AG09309 (cell line): ENCODE measurements at regions not wholly inside any gene's neighbourhood (a gene's known extent, or its start where the extent isn't known, plus 50 kb on each side); places are given as distances from the start of the nearest gene placed in this dataset.
A peak's percentile ranks its signal among the peaks of the same experiment; 100 is the strongest.

Experiments used
- DNase-seq: peaks from one replicate; pipeline ENCODE4 v3.0.0-alpha.2; 2010; ENCODE audit warnings: low read depth
- H3K4me3 ChIP-seq: 2 replicates; pipeline ENCODE4 v1.5.1; 2011; ENCODE audit warnings: mild to moderate bottlenecking, low read depth, low read length, moderate library complexity; ENCODE audit not compliant: control insufficient read depth
- CTCF ChIP-seq: IDR thresholded peaks from 2 replicates; pipeline ENCODE4 v1.5.1; 2011; ENCODE audit warnings: mild to moderate bottlenecking, low read depth, low read length, inconsistent platforms; ENCODE audit not compliant: insufficient read depth, control insufficient read depth; ENCODE audit errors: missing control alignments

DNA sequence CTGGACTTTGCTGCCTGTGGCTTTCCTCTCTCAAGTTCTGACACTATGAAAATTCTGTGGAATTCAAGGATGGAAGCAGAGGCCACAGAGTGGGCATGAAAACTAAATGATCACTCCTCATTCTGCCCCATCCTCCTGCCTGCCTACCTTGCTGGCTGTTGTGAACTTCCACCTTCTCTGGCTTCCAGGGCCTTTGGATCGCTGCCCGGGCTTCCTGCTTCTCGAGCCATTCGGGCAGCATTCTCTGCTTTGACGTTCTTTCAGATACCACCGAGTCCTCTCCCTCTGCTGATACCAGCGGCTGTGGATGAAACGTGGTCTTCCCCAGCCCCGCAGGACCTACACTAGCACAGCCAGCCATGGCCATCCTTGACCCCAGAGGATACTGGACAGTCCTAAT lies 327.7 kb upstream of the SLC14A2 start:
- no peak overlapping the region for H3K4me3 ChIP-seq
- no peak for TF ChIP-seq CTCF
- no peak for DNase-seq

DNA sequence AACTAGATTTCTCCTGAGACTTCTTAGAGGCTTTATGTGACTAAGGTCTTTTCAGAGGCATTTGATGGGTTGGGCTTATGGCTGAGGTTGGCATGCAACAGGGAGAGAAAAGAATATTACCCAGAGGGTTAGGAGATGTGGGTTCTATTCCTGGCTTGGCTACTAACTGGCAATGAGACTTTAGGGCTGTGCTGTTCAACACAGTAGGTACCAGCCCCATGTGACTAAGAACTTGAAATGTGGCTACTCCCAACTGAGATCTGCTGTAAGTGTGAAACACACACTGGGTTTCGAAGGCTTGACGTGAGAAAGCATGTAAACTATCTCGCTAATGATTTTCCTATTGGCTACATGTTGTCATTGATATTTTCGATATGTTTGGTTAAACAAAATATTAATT lies 324.9 kb upstream of the SLC14A2 start:
- no peak for TF ChIP-seq CTCF
- no peak for DNase-seq
- H3K4me3 ChIP-seq, result no peak overlapping the region

- peak overlapping the region; percentile 24 for H3K4me3 ChIP-seq
- no peak for TF ChIP-seq CTCF
- DNase-seq, result peak; percentile 37
Measured at GRCh38 chr18:45291621-45292615, 323.4 kb upstream of the SLC14A2 start.

DNA sequence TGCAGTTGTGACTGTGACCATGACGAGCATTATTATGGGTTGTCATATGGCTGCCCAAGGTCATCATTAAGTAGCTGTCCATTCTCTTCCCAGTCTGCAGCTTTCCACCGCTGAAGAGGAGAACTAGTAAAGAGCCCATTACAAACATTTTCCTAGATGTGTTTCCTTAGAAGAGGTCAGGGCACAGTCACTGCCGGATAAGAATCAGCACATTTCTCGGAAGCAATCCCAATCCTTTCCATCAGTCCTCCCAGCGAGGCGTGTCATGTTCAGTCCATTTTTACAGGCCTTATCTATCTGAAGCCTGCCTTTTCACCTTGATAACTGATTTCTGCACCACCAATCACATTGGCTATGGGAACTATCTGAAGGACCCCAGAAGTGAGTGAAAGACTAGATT lies 319.9 kb upstream of the SLC14A2 start:
- no peak for TF ChIP-seq CTCF
- DNase-seq, result no peak
- H3K4me3 ChIP-seq, result no peak overlapping the region

DNA sequence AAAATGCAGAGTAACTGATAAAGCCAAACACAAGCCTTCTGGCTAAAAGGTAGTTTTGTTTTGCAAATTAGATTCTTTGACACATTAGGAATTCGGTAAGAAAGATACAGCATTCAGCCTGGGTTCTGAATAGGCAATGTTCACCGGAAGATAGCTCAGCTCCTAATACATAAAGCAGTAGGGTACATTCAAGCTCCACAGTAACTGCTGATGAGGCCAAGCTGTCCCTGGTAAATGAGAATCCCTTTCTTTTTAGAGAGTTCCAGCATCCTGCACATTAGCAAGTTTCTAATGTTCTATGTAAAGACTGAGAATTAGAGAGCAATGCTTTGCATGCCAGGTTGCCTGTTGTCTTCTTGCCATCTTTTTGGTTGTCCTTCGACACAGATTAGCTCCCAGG lies 316.3 kb upstream of the SLC14A2 start:
- H3K4me3 ChIP-seq, result no peak overlapping the region
- DNase-seq, result no peak
- TF ChIP-seq CTCF, result no peak

DNA sequence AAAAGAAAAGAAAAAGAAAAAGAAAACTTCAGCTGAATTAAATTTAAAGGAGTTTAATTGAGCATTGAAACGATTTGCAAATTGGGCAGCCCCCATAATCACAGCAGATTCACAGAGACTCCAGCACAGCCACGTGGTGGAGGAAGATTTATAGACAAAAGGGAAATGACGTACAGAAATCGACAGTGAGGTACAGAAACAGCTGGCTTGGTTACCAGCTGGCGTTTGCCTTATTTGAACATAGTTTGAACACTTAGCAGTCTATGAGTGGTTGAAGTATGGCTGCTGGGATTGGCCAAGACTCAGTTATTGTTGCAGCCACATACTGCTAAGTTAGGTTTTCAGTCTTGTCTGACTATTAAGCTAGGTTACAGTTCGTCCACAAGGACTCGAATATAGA lies 312.2 kb upstream of the SLC14A2 start:
- TF ChIP-seq CTCF, result no peak
- no peak overlapping the region for H3K4me3 ChIP-seq
- no peak for DNase-seq
